Adrenal gland (tissue), 9 donors: ENCODE measurements at regions not wholly inside any gene's neighbourhood (a gene's known extent, or its start where the extent isn't known, plus 50 kb on each side); places are given as distances from the start of the nearest gene placed in this dataset.

ENCODE experiments used
- DNase-seq, 7 donors: peaks; one replicate each; pipeline ENCODE4 v3.0.0-alpha.2; 2019 to 2020
- H3K27ac ChIP-seq, 5 donors: fragments of 200-600 bp; sonication (generic) in 4 of 5; 1 replicate in 3 of 5; 2 replicates in 2 of 5; pipeline versions ENCODE4 v1.5.1 to v1.8.0; 2016 to 2020; ENCODE audit warnings: mild to moderate bottlenecking in 1 of 5
- H3K27me3 ChIP-seq: fragments of 200-600 bp; 2 replicates; pipeline ENCODE4 v1.8.0; 2021
- H3K36me3 ChIP-seq, 2 donors: fragments of 200-600 bp; replicated peaks in 1 of 2; 1 replicate in 1 of 2; 2 replicates in 1 of 2; pipeline versions ENCODE4 v1.5.1 to v1.8.0; 2018 to 2022
- H3K4me1 ChIP-seq, 2 donors: fragments of 200-600 bp; replicated peaks in 1 of 2; 1 replicate in 1 of 2; 2 replicates in 1 of 2; pipeline versions ENCODE4 v1.5.1 to v1.8.0; 2018 to 2021
- H3K4me3 ChIP-seq, 4 donors: fragments of 200-600 bp; sonication (generic) in 3 of 4; one replicate each; pipeline ENCODE4 v1.5.1; 2016 to 2018
- H3K9me3 ChIP-seq, 3 donors: fragments of 200-600 bp; sonication (generic) in 1 of 3; replicated peaks in 1 of 3; 1 replicate in 2 of 3; 2 replicates in 1 of 3; pipeline versions ENCODE4 v1.5.1 to v1.8.0; 2016 to 2021
- CTCF ChIP-seq, 6 experiments: fragments of 450-650 bp in 4 of 6; fragments of 200-600 bp in 2 of 6; sonication (generic) in 1 of 6; IDR thresholded peaks; 1 replicate in 5 of 6; 2 replicates in 1 of 6; pipeline versions ENCODE4 v1.5.1 to v1.8.0; 2016 to 2021; ENCODE audit warnings: antibody characterized with exemption in 6 of 6, mild to moderate bottlenecking in 2 of 6, moderate library complexity in 1 of 6
- POLR2A ChIP-seq, 2 donors: fragments of 450-650 bp; IDR thresholded peaks; one replicate each; pipeline ENCODE4 v1.6.1; 2017; ENCODE audit warnings: antibody characterized with exemption in 2 of 2, mild to moderate bottlenecking in 2 of 2, moderate library complexity in 1 of 2
- WGBS, 4 donors: extraction: QIAGEN DNeasy Blood & Tissue Kit in 2 of 4; methylation state at CpG; one replicate each; pipeline versions ENCODE4 v1.1.5 to v1.1.7; 2013 to 2017; 5-methylcytosine and 5-hydroxymethylcytosine counted together
- intact Hi-C, 2 donors: fragments of 100-400 bp; cut with DNase I; formaldehyde crosslinking; loops; one replicate each; pipeline versions ENCODE4 v1.14.1 to v1.15.0; 2022 to 2023
- donor health status: healthy with polysubstance abuse.
- donor health status: Bipolar disorder and iron deficiency.
- donor health status: DM: yes; HTN: yes; CAD: no.
- donor health status: DM: no; HTN: no; CAD: no.
- donor health status: DM: no; HTN: no; CAD: no.

- no peak for DNase-seq
- H3K4me1 ChIP-seq, result no peaks in the 10 kb centered on the region
- no peak overlapping the region for H3K27ac ChIP-seq
- no peak overlapping the region for H3K4me3 ChIP-seq
- H3K27me3 ChIP-seq, result peaks cover 16% of the 10 kb centered on the region
- no peaks in the 10 kb centered on the region for H3K9me3 ChIP-seq
- no peaks in the 10 kb centered on the region for H3K36me3 ChIP-seq
- intact Hi-C loops, result no loop called here
- TF ChIP-seq POLR2A (IDR thresholded peaks at IDR 0.05) (no peak), CTCF (IDR thresholded peaks at IDR 0.05) (no peak)
- 58 to 75% (median 65%) methylated on average over 2 of the region's 2 CpGs for WGBS, 4 donors
Observed at GRCh38 chr16:86812363-86812970, 234.1 kb downstream of the FOXL1 start.

- H3K27me3 ChIP-seq, result peaks cover 2% of the 10 kb centered on the region
- 80 to 87% (median 85%) methylated on average over 7 of the region's 7 CpGs for WGBS, 4 donors
- no peak overlapping the region for H3K4me3 ChIP-seq
- H3K4me1 ChIP-seq, result no peaks in the 10 kb centered on the region
- intact Hi-C loops, result no loop called here
- DNase-seq, result no peak
- TF ChIP-seq POLR2A (IDR thresholded peaks at IDR 0.05) (no peak), CTCF (IDR thresholded peaks at IDR 0.05) (no peak)
- no peaks in the 10 kb centered on the region for H3K36me3 ChIP-seq
- no peaks in the 10 kb centered on the region for H3K9me3 ChIP-seq
- no peak overlapping the region for H3K27ac ChIP-seq
Observed at GRCh38 chr16:86814256-86814655, 235.9 kb downstream of the FOXL1 start.

- no peak overlapping the region for H3K4me3 ChIP-seq
- DNase-seq, result no peak
- H3K9me3 ChIP-seq, result no peaks in the 10 kb centered on the region
- H3K4me1 ChIP-seq, result no peaks in the 10 kb centered on the region
- intact Hi-C loops, result no loop called here
- TF ChIP-seq CTCF (IDR thresholded peaks at IDR 0.05) (no peak), POLR2A (IDR thresholded peaks at IDR 0.05) (no peak)
- no peaks in the 10 kb centered on the region for H3K27me3 ChIP-seq
- H3K27ac ChIP-seq, result no peak overlapping the region
- WGBS, 4 donors, result 54 to 67% (median 62%) methylated on average over 9 of the region's 9 CpGs
- H3K36me3 ChIP-seq, result no peaks in the 10 kb centered on the region
Observed at GRCh38 chr16:86816930-86817625, 238.7 kb downstream of the FOXL1 start.

- TF ChIP-seq CTCF (IDR thresholded peaks at IDR 0.05) (no peak), POLR2A (IDR thresholded peaks at IDR 0.05) (no peak)
- H3K27me3 ChIP-seq, result no peaks in the 10 kb centered on the region
- no peak for DNase-seq
- no peak overlapping the region for H3K27ac ChIP-seq
- no peak overlapping the region for H3K4me3 ChIP-seq
- intact Hi-C loops, result no loop called here
- H3K36me3 ChIP-seq, result no peaks in the 10 kb centered on the region
- no peaks in the 10 kb centered on the region for H3K4me1 ChIP-seq
- no peaks in the 10 kb centered on the region for H3K9me3 ChIP-seq
- WGBS, 4 donors, result 49 to 56% (median 53%) methylated on average over 29 of the region's 29 CpGs
Observed at GRCh38 chr16:86818671-86819532, 240.6 kb downstream of the FOXL1 start.
